H1 (cell line): ENCODE measurements at regions not wholly inside any gene's neighbourhood (a gene's known extent, or its start where the extent isn't known, plus 50 kb on each side); places are given as distances from the start of the nearest gene placed in this dataset.

Experiments
- CTCF ChIA-PET: fragments of 300-600 bp; sonication (Branson Sonifier 250); formaldehyde crosslinking; loops from one replicate; lab custom pipeline; 2021; ENCODE audit not compliant: partially characterized antibody; lab: Charles Lee
- POLR2A ChIA-PET: fragments of 300-600 bp; sonication (Branson Sonifier 250); formaldehyde crosslinking; loops from one replicate; lab custom pipeline; 2021; ENCODE audit warnings: inconsistent platforms; ENCODE audit not compliant: partially characterized antibody; lab: Charles Lee
- DNase-seq, 2 experiments: peaks; one replicate each; pipeline versions ENCODE4 v3.0.0 to v3.0.0-alpha.2; 2010 to 2022; ENCODE audit warnings: low spot score in 2 of 2, low read depth in 1 of 2, mixed read lengths in 1 of 2
- FAIRE-seq: peaks from 2 replicates; lab custom pipeline; 2011; peaks lifted over from hg19 to GRCh38; lab: Jason Lieb, UNC
- H2AFZ ChIP-seq: 2 replicates; pipeline ENCODE4 v1.8.1; 2012; ENCODE audit warnings: low read length, inconsistent platforms
- H2AK5ac ChIP-seq: 2 replicates; pipeline ENCODE4 v1.6.1; 2013; ENCODE audit warnings: low read depth, low read length
- H2BK120ac ChIP-seq: replicated peaks from 2 replicates; pipeline ENCODE3; 2013; ENCODE audit warnings: low read depth, low read length, inconsistent platforms
- H2BK12ac ChIP-seq: 2 replicates; pipeline ENCODE4 v1.6.1; 2013; ENCODE audit warnings: low read depth, low read length
- H2BK15ac ChIP-seq: 2 replicates; pipeline ENCODE4 v1.6.1; 2013; ENCODE audit warnings: low read length
- H2BK20ac ChIP-seq: 2 replicates; pipeline ENCODE4 v1.6.1; 2013; ENCODE audit warnings: low read length
- H2BK5ac ChIP-seq: 2 replicates; pipeline ENCODE4 v1.6.1; 2013; ENCODE audit warnings: low read depth, low read length
- H3K14ac ChIP-seq: 2 replicates; pipeline ENCODE4 v1.6.1; 2013; ENCODE audit warnings: inconsistent platforms; ENCODE audit not compliant: insufficient read length
- H3K18ac ChIP-seq: 2 replicates; pipeline ENCODE4 v1.6.1; 2013; ENCODE audit warnings: low read length; ENCODE audit errors: extremely low read depth
- H3K23ac ChIP-seq: 2 replicates; pipeline ENCODE4 v1.6.1; 2013; ENCODE audit warnings: inconsistent platforms; ENCODE audit not compliant: insufficient read length
- H3K23me2 ChIP-seq: 2 replicates; pipeline ENCODE4 v1.6.1; 2013; ENCODE audit warnings: low read depth, low read length
- H3K27ac ChIP-seq: 2 replicates; pipeline ENCODE4 v1.6.1; 2011; ENCODE audit warnings: low read depth, low read length, inconsistent platforms
- H3K27me3 ChIP-seq, 4 experiments: replicated peaks in 1 of 4; 1 replicate in 1 of 4; 2 replicates in 3 of 4; pipeline versions ENCODE4 v1.6.1 to v1.8.1; 2011 to 2013; ENCODE audit warnings: low read length in 3 of 4, mild to moderate bottlenecking in 3 of 4, inconsistent platforms in 2 of 4, mixed read lengths in 2 of 4, moderate library complexity in 1 of 4; ENCODE audit not compliant: control insufficient read depth in 3 of 4, insufficient read depth in 3 of 4; ENCODE audit errors: extremely low read depth in 1 of 4
- H3K36me3 ChIP-seq, 4 experiments: 2 replicates each; pipeline versions ENCODE4 v1.6.1 to v1.8.1; 2011 to 2013; ENCODE audit warnings: mild to moderate bottlenecking in 4 of 4, low read length in 3 of 4, moderate library complexity in 2 of 4, control low read depth in 1 of 4, inconsistent platforms in 1 of 4; ENCODE audit not compliant: insufficient read depth in 4 of 4, control insufficient read depth in 2 of 4
- H3K4ac ChIP-seq: replicated peaks from 2 replicates; pipeline ENCODE3; 2013; ENCODE audit warnings: low read length, low read depth, mixed read lengths, inconsistent platforms; ENCODE audit not compliant: insufficient read length
- H3K4me1 ChIP-seq, 4 experiments: replicated peaks in 1 of 4; 1 replicate in 1 of 4; 2 replicates in 3 of 4; pipeline versions ENCODE4 v1.6.1 to v1.8.1; 2011 to 2013; ENCODE audit warnings: low read length in 3 of 4, inconsistent platforms in 2 of 4, mixed read lengths in 1 of 4; ENCODE audit not compliant: insufficient read depth in 4 of 4, control insufficient read depth in 3 of 4
- H3K4me2 ChIP-seq, 2 experiments: 2 replicates each; pipeline versions ENCODE4 v1.6.1 to v1.8.1; 2011 to 2013; ENCODE audit warnings: low read depth in 2 of 2, low read length in 2 of 2, control low read depth in 1 of 2, inconsistent platforms in 1 of 2, mild to moderate bottlenecking in 1 of 2; ENCODE audit not compliant: insufficient read depth in 1 of 2
- H3K4me3 ChIP-seq, 4 experiments: fragments of 200-600, 300-600 bp in 1 of 4; sonication (generic), shearing (Covaris generic), sonication (Bioruptor Twin) in 1 of 4; 2 replicates each; pipeline versions ENCODE4 v1.5.1 to v1.8.1; 2011 to 2016; ENCODE audit warnings: low read length in 4 of 4, low read depth in 3 of 4, control low read depth in 2 of 4, inconsistent platforms in 2 of 4, mild to moderate bottlenecking in 2 of 4, mixed read lengths in 1 of 4, moderate library complexity in 1 of 4; ENCODE audit not compliant: insufficient read depth in 2 of 4; ENCODE audit errors: extremely low read depth in 1 of 4
- H3K56ac ChIP-seq: replicated peaks from 2 replicates; pipeline ENCODE3; 2013; ENCODE audit warnings: low read depth, mild to moderate bottlenecking, mixed read lengths, low read length, inconsistent platforms; ENCODE audit not compliant: insufficient read length
- H3K79me1 ChIP-seq: 2 replicates; pipeline ENCODE4 v1.6.1; 2013; ENCODE audit warnings: low read depth, low read length, control low read depth
- H3K79me2 ChIP-seq, 2 experiments: 2 replicates each; pipeline versions ENCODE4 v1.6.1 to v1.8.1; 2012 to 2013; ENCODE audit warnings: low read length in 2 of 2, mild to moderate bottlenecking in 2 of 2, inconsistent platforms in 1 of 2; ENCODE audit not compliant: insufficient read depth in 2 of 2, control insufficient read depth in 1 of 2
- H3K9ac ChIP-seq, 4 experiments: replicated peaks in 1 of 4; 1 replicate in 1 of 4; 2 replicates in 3 of 4; pipeline versions ENCODE4 v1.6.1 to v1.8.1; 2011 to 2013; ENCODE audit warnings: low read depth in 3 of 4, low read length in 3 of 4, control low read depth in 2 of 4, mild to moderate bottlenecking in 2 of 4, moderate library complexity in 2 of 4, inconsistent platforms in 1 of 4; ENCODE audit errors: extremely low read depth in 1 of 4
- H3K9me3 ChIP-seq, 2 experiments: 2 replicates each; pipeline versions ENCODE4 v1.6.1 to v1.8.1; 2012 to 2013; ENCODE audit warnings: mild to moderate bottlenecking in 2 of 2, moderate library complexity in 2 of 2, control low read depth in 1 of 2, inconsistent platforms in 1 of 2, low read depth in 1 of 2, low read length in 1 of 2, mixed read lengths in 1 of 2; ENCODE audit not compliant: insufficient read depth in 2 of 2
- H4K20me1 ChIP-seq, 2 experiments: replicated peaks in 1 of 2; 2 replicates each; pipeline versions ENCODE3 to v1.8.1; 2011 to 2013; ENCODE audit warnings: inconsistent platforms in 2 of 2, low read length in 2 of 2, mild to moderate bottlenecking in 1 of 2; ENCODE audit not compliant: insufficient read depth in 2 of 2, control insufficient read depth in 1 of 2
- H4K5ac ChIP-seq: 2 replicates; pipeline ENCODE4 v1.6.1; 2013; ENCODE audit warnings: low read length, low read depth, mixed read lengths, inconsistent platforms; ENCODE audit not compliant: insufficient read length
- H4K8ac ChIP-seq: 2 replicates; pipeline ENCODE4 v1.8.0; 2013; ENCODE audit warnings: mild to moderate bottlenecking, moderate library complexity, low read length, inconsistent platforms; ENCODE audit not compliant: insufficient read depth; ENCODE audit errors: extremely low read depth
- H4K91ac ChIP-seq: replicated peaks from 2 replicates; pipeline ENCODE3; 2013; ENCODE audit warnings: low read length, mixed read lengths, inconsistent platforms; ENCODE audit not compliant: insufficient read length
- CBX5 ChIP-seq: fragments of 300-800, 300-1000 bp; sonication (generic); IDR thresholded peaks from 2 replicates; pipeline ENCODE4 v1.7.1; 2016; ENCODE audit warnings: antibody characterized with exemption, low read length, low read depth
- GTF2F1 ChIP-seq: IDR thresholded peaks from 2 replicates; pipeline ENCODE4 v1.6.1; 2012; ENCODE audit warnings: low read depth, low read length, improper control_type of control experiment, borderline replicate concordance
- HDAC6 ChIP-seq: IDR thresholded peaks from one replicate; pipeline ENCODE4 v1.7.1; 2012; ENCODE audit warnings: low read depth, mild to moderate bottlenecking, inconsistent platforms, low read length, moderate library complexity
- KDM4A ChIP-seq: IDR thresholded peaks from one replicate; pipeline ENCODE4 v1.7.1; 2012; ENCODE audit warnings: low read depth, mild to moderate bottlenecking, moderate library complexity, low read length, inconsistent platforms; ENCODE audit not compliant: severe bottlenecking
- PHF8 ChIP-seq: fragments of 200-600 bp; sonication (generic); conservative IDR thresholded peaks from 2 replicates; pipeline ENCODE4 v1.7.1; 2012; ENCODE audit warnings: low read depth, mild to moderate bottlenecking, inconsistent platforms, low read length, moderate library complexity
- RAD21 ChIP-seq, 2 experiments: IDR thresholded peaks in 1 of 2; conservative IDR thresholded peaks in 1 of 2; 2 replicates each; pipeline ENCODE4 v1.6.1; 2011; ENCODE audit warnings: low read depth in 2 of 2, low read length in 2 of 2, improper control_type of control experiment in 1 of 2, inconsistent platforms in 1 of 2, mild to moderate bottlenecking in 1 of 2, moderate library complexity in 1 of 2
- RXRA ChIP-seq: IDR thresholded peaks from 2 replicates; pipeline ENCODE4 v1.6.1; 2011; ENCODE audit warnings: low read depth, mild to moderate bottlenecking, low read length, moderate library complexity; ENCODE audit not compliant: insufficient read depth
- SIX5 ChIP-seq: IDR thresholded peaks from 2 replicates; pipeline ENCODE4 v1.6.1; 2011; ENCODE audit warnings: mild to moderate bottlenecking, low read depth, low read length
- SP1 ChIP-seq: IDR thresholded peaks from 2 replicates; pipeline ENCODE4 v1.6.1; 2011; ENCODE audit warnings: low read depth, low read length
- SP4 ChIP-seq: IDR thresholded peaks from 2 replicates; pipeline ENCODE4 v1.6.1; 2012; ENCODE audit warnings: low read length, inconsistent platforms
- SUZ12 ChIP-seq: fragments of 200-600 bp; sonication (generic); IDR thresholded peaks from 2 replicates; pipeline ENCODE4 v1.6.1; 2012; ENCODE audit warnings: mild to moderate bottlenecking, inconsistent platforms, low read length, moderate library complexity, mixed read lengths
- TEAD4 ChIP-seq: IDR thresholded peaks from 2 replicates; pipeline ENCODE4 v1.6.1; 2012; ENCODE audit warnings: low read depth, low read length, inconsistent platforms, mixed read lengths
- WGBS, 2 experiments: shearing (Covaris generic) in 1 of 2; methylation state at CpG; one replicate each; pipeline versions ENCODE4 v1.1.6 to v1.1.7; 2013 to 2015; ENCODE audit warnings: low lambda C conversion rate in 2 of 2, mixed read lengths in 2 of 2, inconsistent platforms in 1 of 2, low coverage in 1 of 2, missing lambda C conversion rate in 1 of 2; ENCODE audit not compliant: insufficient replicate concordance in 2 of 2, insufficient coverage in 1 of 2, insufficient read length in 1 of 2; ENCODE audit errors: extremely low coverage in 1 of 2, missing lambda C conversion rate in 1 of 2; 5-methylcytosine and 5-hydroxymethylcytosine counted together
- TF ChIP-seq, protein P1 (sequence below): IDR thresholded peaks from 2 replicates; pipeline ENCODE4 v1.6.1; 2012; ENCODE audit warnings: inconsistent platforms
- TF ChIP-seq, protein P2 (sequence below): IDR thresholded peaks from 2 replicates; pipeline ENCODE4 v1.6.1; 2012; ENCODE audit warnings: inconsistent platforms

DNA sequence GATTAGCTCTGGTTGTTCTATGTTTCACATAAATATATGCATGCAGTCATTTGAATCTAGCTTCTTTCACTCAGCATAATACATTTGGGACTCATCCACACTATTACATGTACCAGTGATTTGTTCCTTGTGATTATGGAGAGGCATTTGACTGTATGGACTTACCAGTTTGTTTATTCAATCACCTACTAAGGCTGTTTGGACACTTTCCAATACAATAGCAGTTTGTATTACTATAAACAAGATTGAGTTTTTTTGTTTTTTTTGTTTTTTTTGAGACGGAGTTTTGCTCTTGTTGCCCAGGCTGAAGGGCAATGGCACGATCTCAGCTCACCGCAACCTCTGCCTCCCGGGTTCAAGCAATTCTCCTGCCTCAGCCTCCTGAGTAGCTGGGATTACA, 109.8 kb upstream of the DST start:
- no peak overlapping the region for H3K9ac ChIP-seq
- H3K4ac ChIP-seq, result no peak overlapping the region
- H3K14ac ChIP-seq, result no peak overlapping the region
- no peak overlapping the region for H3K4me2 ChIP-seq
- POLR2A ChIA-PET, result no interaction called here
- H3K23me2 ChIP-seq, result no peaks in the 10 kb centered on the region
- H2AFZ ChIP-seq, result no peak overlapping the region
- no peak overlapping the region for H3K4me3 ChIP-seq
- no peaks in the 10 kb centered on the region for H3K27me3 ChIP-seq
- H3K79me2 ChIP-seq, result peaks cover 3 to 92% of the 10 kb centered on the region in 2 experiments; a peak in 3 of 4 replicates
- no peak overlapping the region for H3K56ac ChIP-seq
- H3K79me1 ChIP-seq, result no peaks in the 10 kb centered on the region
- H3K23ac ChIP-seq, result no peak overlapping the region
- DNase-seq, result no peak
- FAIRE-seq, result no peak
- CTCF ChIA-PET, result interaction anchor here (0.8 to 3.0 kb wide), 2 partner anchors 44 to 99 kb away, joined by 3 to 16 read pairs; no protein-coding TSS in a partner anchor
- TF ChIP-seq TEAD4, result no peak
- no peak for TF ChIP-seq SP4
- no peak for TF ChIP-seq CBX5
- TF ChIP-seq HDAC6, result no peak
- no peak for TF ChIP-seq KDM4A
- TF ChIP-seq SP1, result no peak
- TF ChIP-seq, protein P1, sequence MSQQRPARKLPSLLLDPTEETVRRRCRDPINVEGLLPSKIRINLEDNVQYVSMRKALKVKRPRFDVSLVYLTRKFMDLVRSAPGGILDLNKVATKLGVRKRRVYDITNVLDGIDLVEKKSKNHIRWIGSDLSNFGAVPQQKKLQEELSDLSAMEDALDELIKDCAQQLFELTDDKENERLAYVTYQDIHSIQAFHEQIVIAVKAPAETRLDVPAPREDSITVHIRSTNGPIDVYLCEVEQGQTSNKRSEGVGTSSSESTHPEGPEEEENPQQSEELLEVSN, result no peak
- no peak for TF ChIP-seq PHF8
- TF ChIP-seq SIX5, result no peak
- TF ChIP-seq RAD21 (IDR thresholded peaks at IDR 0.05 in 1 of 2, conservative IDR thresholded peaks at IDR 0.05 in 1 of 2; ENCODE audit: low read depth in 2 of 2, low read length in 2 of 2), result no peak
- no peak for TF ChIP-seq SUZ12
- no peak for TF ChIP-seq GTF2F1
- no peak for TF ChIP-seq RXRA
- TF ChIP-seq, protein P2, sequence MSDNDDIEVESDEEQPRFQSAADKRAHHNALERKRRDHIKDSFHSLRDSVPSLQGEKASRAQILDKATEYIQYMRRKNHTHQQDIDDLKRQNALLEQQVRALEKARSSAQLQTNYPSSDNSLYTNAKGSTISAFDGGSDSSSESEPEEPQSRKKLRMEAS, result no peak
- no peak overlapping the region for H2AK5ac ChIP-seq
- H2BK5ac ChIP-seq, result no peak overlapping the region
- H2BK12ac ChIP-seq, result no peak overlapping the region
- no peak overlapping the region for H3K27ac ChIP-seq
- H4K8ac ChIP-seq, result no peak overlapping the region
- H2BK120ac ChIP-seq, result no peak overlapping the region
- H4K5ac ChIP-seq, result no peak overlapping the region
- no peaks in the 10 kb centered on the region for H3K36me3 ChIP-seq
- peaks cover 0 to 3% of the 10 kb centered on the region in 2 experiments for H4K20me1 ChIP-seq
- H4K91ac ChIP-seq, result no peak overlapping the region
- 92% methylated on average over 4 of the region's 4 CpGs; no CpG with 5 or more reads in 1 of the 2 experiments for WGBS, 2 experiments
- no peak overlapping the region for H2BK15ac ChIP-seq
- no peaks in the 10 kb centered on the region for H3K9me3 ChIP-seq
- H2BK20ac ChIP-seq, result no peak overlapping the region
- no peak overlapping the region for H3K18ac ChIP-seq
- peaks cover 0 to 16% (median 12%) of the 10 kb centered on the region in 4 experiments; a peak in 6 of 7 replicates for H3K4me1 ChIP-seq
